ENCODE measurements at regions not wholly inside any gene's neighbourhood (a gene's known extent, or its start where the extent isn't known, plus 50 kb on each side); places are given as distances from the start of the nearest gene placed in this dataset.
"Not testable (repeated sequence)": the region's sequence is repeated elsewhere in the genome, so short reads cannot be mapped to it uniquely, and the experiment has no call there.

GRCh38 chr11:67940440-67940839 lies 63.5 kb downstream of the UNC93B1 start:
- DNase-seq, result not testable (repeated sequence)

GRCh38 chr11:67938964-67939363 lies 64.9 kb downstream of the UNC93B1 start:
- not testable (repeated sequence) for DNase-seq

DNA sequence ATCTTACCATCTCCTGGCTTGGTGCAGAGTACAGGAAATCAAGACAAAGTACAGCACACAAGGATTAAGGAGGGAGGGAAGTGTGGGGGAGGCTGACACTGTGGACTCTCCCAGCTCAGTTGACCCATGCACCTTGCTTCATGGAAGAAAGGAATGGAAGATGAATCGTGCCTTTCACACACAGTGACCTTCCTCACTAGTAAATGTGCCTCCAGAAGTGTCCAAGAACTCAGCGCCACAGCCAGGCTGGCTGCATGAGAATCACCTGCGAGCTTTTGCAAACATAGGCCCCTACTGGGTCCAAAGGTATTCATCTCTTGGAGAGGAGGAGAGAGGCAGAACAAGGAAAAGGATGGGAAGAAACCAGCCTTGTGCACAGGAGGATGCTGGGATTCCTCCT lies 65.5 kb downstream of the UNC93B1 start:
- DNase-seq, result not testable (repeated sequence)

GRCh38 chr11:67923565-67923964 lies 80.3 kb downstream of the UNC93B1 start:
- DNase-seq, result not testable (repeated sequence)

GRCh38 chr11:67920546-67920945 lies 83.4 kb downstream of the UNC93B1 start:
- not testable (repeated sequence) for DNase-seq

GRCh38 chr11:67912184-67912583 lies 91.7 kb downstream of the UNC93B1 start:
- not testable (repeated sequence) for DNase-seq

- not testable (repeated sequence) for DNase-seq
Observed at GRCh38 chr11:67911211-67911610, 92.7 kb downstream of the UNC93B1 start.

DNA sequence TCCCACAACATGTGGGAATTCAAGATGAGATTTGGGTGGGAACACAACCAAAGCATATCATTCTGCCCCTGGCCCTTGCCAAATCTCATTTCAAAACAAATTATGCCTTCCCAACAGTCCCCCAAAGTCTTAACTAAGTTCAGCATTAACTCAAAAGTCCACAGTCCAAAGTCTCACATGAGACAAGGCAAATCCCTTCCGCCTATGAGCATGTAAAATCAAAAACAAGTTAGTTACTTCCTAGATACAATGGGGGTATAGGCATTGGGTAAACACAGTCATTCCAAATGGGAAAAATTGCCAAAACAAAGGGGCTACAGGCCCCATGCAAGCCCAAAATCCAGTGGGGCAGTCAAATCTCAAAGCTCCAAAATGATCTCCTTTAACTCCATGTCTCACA lies 93.1 kb downstream of the UNC93B1 start:
- not testable (repeated sequence) for DNase-seq

DNA sequence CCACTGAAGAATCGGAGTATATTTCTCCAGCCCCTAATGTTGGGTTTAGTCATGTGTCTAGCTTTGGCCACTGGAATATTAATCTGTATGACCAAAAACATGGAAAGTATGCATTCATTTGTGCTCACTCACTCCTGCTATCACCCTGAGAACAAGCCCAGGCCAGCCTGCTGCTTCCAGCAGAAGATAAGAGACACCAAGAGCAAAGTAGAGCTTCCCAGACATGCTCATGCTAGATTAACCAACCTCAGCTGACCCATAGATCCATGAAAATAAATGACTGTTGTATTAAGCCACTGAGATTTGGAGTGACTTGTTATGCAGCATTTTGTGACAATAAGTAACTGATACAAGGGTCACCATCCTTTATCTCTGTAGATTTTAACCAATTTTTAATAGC lies 96.9 kb downstream of the UNC93B1 start:
- DNase-seq, result not testable (repeated sequence)

DNA sequence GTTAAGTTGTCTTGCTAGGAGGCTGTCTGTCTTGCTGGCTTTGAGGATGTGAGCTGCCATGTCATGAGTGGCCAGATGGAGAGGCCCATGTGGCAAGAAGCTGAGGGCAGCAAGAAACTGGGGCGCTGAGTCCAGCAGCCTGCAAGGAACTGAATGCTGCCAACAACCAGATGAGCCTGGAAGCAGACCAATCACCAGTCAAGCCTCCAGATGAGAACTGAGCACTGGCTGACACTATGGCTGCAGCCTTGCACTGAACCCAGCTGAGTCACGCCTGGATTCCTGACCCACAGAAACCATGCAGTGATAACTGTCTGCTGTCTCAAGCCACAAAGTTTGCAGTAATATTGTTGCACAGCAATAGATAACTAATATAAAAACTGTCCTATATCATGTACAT lies 104.4 kb downstream of the UNC93B1 start:
- DNase-seq, result not testable (repeated sequence)

DNA sequence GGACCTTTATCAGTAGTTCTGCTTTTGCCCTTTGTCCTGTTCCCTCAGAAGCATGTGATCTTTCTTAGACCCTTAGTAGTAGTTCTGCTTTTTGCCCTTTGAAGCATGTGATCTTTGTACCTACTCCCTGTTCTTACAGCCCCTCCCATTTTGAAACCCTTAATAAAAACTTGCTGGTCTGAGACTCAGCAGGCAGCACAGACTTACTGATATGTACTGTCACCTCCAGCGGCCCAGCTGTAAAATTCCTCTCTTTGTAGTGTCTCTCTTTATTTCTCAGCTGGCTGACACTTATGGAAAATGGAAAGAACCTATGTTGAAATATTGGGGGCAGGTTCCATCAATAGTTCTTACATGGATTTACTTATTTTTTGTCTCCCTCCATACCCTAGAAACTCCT lies 110.4 kb downstream of the UNC93B1 start:
- DNase-seq, result not testable (repeated sequence)

DNA sequence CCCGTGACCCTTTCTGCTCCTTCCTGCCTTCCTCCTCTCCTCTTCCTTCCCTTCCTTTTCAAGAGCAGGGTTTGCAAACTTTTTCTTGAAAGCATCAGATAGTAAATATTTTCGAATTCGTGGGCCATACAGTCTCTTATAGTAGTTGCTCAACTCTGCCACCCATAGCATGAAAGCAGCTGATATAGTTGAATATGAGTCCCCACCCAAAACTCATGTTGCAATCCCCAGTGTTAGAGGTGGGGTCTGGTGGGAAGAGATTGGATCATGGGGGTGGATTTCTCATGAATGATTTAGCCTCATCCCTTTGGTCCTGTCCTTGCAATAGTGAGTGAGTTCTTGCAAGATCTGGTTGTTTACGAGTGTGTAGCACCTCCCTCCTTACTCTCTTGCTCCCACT lies 114.3 kb downstream of the UNC93B1 start:
- DNase-seq, result not testable (repeated sequence)

DNA sequence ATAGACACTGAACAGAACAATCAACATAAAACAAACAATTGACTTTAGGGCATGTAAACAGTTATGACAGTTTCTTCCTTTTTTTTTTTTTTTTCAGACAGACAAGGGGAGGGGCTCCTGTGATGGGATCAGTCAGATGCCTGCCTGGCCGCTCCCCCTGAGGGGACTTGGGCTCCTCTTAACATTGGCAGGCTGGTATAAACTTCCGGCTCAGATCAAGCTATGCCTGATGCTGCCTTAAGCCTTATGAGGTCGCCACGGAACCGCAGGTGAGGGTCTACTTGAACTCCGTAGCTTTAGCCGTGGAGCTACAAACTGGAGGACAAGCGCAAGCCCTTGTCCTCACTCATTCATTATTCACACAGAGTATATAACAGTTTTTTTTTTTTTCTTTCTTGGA lies 115.8 kb downstream of the UNC93B1 start:
- DNase-seq, result not testable (repeated sequence)

- not testable (repeated sequence) for DNase-seq
Observed at GRCh38 chr11:67886672-67887071, 117.2 kb downstream of the UNC93B1 start.

DNA sequence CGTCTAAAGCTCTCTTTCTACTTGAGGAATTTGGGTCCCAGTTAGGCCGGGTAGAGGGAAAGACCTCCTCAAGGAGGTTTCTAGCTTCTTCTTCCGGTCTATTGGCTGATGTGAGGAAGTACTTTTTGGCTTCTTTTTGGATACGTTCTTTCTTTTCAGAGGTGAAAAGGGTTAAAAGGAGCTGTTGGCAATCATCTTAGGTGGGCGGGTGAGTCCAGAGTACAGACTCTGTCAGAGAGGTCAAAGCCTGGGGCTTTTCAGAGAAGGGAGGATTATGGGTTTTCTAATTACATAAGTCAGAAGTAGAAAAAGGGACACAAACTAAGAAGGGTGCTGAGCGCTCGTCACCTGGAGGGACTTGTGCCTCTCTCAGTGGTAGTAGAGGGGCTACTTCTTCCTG lies 117.7 kb downstream of the UNC93B1 start:
- not testable (repeated sequence) for DNase-seq

GRCh38 chr11:67885574-67885973 lies 118.3 kb downstream of the UNC93B1 start:
- DNase-seq, result not testable (repeated sequence)

GRCh38 chr11:67884761-67885558 lies 118.9 kb downstream of the UNC93B1 start:
- not testable (repeated sequence) for DNase-seq

- not testable (repeated sequence) for DNase-seq
Observed at GRCh38 chr11:67884073-67884757, 119.7 kb downstream of the UNC93B1 start.

- not testable (repeated sequence) for DNase-seq
Observed at GRCh38 chr11:67882304-67882703, 121.6 kb downstream of the UNC93B1 start.

DNA sequence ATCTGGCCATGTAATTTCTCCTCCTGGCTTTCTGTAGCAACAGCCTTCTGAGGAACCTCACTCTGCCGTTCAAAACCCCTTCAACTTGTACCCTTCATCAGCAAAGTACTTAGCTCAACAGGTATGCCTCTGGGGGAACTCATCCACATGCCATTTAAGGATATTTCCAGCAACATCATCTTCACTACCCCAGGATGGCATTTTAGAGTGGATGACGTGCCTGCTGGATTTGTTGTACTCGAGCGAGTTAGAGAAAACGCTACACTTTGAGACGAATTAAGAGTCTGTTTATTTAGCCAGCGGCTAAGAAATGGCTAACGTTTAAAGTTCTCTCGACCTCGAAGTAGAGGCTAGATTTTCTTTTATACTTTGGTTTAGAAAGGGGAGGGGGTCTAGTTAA lies 122.1 kb downstream of the UNC93B1 start:
- DNase-seq, result not testable (repeated sequence)

GRCh38 chr11:67880594-67881196 lies 123.2 kb downstream of the UNC93B1 start:
- not testable (repeated sequence) for DNase-seq

GRCh38 chr11:67878666-67879065 lies 125.2 kb downstream of the UNC93B1 start:
- not testable (repeated sequence) for DNase-seq

DNA sequence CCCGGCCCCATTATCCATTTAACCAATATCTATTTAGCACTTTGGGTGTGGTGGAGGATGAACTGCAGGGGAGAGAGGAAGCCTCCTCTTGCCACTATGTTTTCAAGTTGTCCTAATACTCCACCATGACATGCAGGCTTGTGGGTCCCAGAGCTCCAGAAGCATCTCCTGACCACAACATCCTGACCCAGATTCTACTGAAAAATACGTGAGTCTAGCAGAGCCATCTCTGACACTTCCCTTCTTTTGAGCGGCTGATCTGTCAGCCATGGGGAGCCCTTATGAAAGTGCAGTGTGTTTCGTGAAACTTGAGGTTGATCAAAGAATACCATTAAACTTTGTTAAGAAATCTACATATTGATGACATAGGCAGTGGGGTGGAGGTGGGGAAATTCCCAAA lies 126.6 kb downstream of the UNC93B1 start:
- not testable (repeated sequence) for DNase-seq
